ENCODE measurements at regions not wholly inside any gene's neighbourhood (a gene's known extent, or its start where the extent isn't known, plus 50 kb on each side); places are given as distances from the start of the nearest gene placed in this dataset.
"Not testable (repeated sequence)": the region's sequence is repeated elsewhere in the genome, so short reads cannot be mapped to it uniquely, and the experiment has no call there.

DNA sequence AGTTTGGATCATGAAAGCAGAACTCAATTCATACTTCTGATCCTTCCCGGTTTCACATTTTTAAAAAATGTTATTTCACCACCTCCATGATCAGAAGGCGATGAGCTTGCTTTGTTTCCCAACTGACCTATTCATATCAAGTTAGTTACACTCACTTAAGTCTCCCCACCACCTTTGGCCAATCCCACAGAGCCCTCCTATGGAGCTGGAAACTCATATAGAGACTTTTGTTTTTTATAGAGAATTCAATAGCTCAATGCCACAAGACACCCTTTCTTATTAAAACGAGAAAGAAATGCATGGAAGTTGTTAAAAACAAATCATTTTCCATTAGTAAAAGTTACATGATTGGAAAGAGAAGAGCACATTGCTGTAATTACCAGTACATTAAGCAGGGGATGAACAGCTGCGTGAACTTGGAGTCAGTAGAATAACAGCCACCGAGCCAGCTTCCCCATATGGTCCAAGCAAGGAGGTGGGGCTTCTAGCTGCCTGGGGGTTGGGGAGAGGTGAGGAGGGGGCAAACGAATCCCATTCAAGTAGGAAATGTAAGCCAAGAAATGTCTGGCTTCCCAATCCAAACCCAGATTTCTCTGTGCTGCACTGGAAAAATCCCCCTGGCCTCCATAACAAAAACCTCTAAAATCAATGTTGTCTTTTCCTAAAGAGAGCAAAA, 614.5 kb downstream of the IRS1 start:
- no peak for DNase-seq (ENCODE audit: low read depth in 4 of 4, low spot score in 2 of 4)

DNA sequence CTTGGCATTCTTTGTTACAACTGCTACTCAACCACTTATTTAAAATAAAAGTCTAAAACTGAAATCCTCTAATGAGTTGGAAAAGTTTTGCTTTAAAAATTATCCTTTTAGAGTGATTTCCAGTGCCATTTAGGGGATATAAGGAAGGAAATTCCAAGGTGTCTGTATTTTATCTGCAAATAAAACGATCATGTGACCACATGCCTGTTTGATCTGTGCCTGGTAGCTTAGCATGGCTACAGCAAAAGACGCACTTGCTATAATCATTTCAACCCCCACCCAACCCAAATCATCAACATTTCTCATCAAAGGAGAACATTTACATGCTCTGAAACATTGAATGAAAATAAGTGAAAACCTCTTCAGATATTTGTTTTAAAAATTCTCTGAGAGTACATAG, 615.1 kb downstream of the IRS1 start:
- DNase-seq (ENCODE audit: low read depth in 4 of 4, low spot score in 2 of 4), result no peak

DNA sequence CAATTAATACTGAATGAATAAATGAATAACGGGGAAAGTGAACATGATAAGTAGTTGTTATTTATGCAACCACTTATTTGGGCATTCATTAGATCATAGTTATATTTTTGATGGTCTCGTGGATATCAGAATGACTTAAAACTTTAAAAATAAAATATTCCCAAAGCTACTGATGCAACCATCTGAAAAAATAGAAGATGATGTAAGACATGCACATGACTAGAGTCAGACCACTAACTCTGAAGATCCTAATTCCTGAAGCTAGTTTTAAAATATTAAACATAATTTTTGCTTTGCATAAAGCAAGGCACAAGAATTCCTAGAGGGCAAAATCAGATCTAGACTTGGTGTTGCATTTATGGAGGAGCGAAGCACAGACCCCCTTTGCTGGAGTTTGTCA, 616.1 kb downstream of the IRS1 start:
- DNase-seq (ENCODE audit: low read depth in 4 of 4, low spot score in 2 of 4), result no peak

DNA sequence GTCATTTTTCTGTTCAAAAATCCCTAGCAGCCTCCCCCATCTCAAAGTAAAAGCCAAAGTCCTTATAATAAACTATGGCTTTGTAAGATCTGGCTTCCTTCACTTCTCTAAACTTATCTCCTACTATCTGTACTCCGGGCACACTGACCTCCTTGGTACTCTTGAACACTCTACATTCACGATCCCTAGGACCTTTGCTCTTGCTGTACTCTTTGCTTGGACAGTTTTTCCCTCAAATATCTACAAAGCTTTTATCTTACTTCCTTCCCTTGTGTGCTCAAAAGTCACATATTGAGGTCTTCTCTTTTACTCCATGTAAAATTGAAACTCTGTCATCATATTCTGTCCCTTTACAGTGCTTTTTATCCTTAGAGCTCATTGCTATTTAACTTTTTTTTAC, 616.6 kb downstream of the IRS1 start:
- DNase-seq (ENCODE audit: low read depth in 4 of 4, low spot score in 2 of 4), result no peak

DNA sequence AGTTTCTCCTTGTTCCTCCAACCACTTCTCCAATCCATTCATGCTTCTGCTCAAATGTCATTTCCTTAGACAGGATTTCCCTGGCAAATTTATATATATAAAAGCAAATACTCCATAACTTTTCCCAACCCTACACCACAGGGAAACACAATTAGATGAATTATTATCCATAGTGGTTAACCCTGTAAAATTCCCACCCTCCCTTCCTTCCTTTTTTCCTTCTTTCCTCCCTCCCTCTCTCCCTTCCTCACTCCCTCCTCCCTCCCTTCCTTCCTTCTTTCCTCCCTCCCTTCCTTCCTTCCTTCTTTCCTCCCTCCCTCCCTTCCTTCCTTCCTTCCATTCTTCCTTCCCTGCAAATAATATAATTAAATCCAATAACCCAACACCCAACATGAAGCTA, 617.7 kb downstream of the IRS1 start:
- no peak for DNase-seq (ENCODE audit: low read depth in 4 of 4, low spot score in 2 of 4)

DNA sequence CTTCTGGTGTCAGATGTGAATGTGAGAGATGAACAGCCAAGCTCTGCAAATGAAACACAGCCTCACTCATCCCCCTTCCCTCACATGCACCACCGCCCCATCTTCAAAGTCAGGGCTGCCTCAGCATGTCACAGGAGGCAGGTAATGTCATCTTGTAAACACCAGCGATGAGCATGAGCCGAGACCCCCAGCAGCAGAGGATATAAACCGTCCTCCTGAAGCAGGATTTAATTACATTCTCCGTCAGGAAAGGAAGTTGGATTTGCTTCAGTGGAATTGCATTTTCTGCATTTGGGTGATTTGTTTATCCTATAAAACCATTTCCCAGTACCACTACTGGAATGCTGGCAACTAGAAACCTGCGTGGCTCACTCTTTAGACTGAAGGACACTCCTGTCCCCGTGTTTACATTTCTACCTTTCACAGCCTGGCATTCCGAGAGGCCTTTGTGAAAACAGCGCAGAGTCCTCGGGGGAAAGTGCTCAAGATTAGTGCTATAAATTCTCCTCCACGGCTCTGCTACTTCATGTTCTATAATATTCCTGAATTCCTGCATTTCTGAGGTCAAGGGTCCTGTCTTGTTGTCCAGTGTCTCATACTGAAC, 619.2 kb downstream of the IRS1 start:
- DNase-seq (ENCODE audit: low read depth in 4 of 4, low spot score in 2 of 4), result no peak

DNA sequence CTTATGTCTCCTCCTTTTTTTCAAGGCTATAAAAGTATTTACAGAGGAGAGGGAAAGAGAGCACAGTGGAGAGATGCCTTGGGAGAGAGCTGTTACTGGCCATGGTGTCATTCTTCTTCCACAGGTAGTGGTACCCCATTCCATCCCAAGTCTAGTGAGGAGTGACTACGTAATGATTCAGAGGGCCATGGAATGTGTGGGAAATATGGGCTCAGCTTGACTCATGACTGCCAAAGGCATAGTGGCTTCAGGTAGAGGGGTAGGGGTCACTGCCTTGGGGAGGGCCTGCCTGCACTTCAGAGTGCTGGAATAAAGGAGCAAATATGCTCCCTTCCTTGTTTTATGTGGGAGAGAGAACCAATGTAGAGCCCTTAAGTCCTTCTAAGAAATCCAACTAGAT, 620.6 kb downstream of the IRS1 start:
- DNase-seq (ENCODE audit: low read depth in 4 of 4, low spot score in 2 of 4), result no peak

DNA sequence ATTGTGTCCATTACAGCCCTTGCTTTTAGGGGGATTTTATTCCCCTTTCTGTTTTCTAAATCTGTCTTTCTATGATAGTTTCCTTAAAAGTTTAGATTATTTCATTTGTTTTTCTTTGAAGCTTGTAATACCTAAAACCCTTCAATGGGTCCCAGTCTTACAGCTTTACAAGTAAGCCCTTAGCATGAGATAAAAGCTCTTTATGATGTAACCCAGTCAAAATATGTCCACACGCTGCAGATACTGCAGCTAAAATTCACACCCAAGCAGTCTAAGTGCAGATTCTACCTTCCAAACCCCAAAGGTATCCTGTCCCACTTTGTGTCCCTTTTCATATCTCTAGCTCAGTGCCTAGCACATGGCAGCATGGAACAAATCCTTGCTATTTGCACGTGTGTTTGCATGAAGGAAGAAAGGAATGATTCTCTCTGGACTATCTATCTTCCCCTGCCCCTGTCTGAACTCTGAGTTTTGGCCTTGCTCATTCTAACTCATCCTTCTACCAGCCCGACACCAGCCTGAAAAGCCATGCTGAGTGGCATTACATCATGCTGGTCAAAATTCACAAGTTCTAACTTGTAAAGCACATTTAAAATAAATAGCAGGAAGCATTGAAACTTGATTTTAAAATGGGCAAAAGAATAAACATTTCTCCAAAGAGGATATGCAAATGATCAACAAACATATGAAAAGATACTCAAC, 623.2 kb downstream of the IRS1 start:
- DNase-seq (ENCODE audit: low read depth in 4 of 4, low spot score in 2 of 4), result no peak

DNA sequence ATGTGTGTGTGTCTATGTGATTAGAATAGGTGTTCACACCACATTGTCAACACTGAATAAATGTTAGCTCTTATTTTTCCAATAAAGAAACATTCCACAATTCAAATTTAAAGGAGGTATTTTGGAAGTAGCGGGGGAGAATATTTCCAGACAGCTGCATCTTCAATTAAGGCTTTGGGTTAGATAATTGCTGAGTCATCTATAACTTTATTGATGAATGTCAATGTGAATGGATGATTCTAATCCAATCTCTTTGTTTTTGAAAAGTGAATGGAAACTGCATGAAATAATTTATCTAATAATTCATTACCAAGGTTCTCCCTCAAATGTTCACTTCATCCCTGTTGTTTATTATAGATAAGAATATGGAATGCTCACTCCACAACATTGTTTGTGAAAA, 625.2 kb downstream of the IRS1 start:
- DNase-seq (ENCODE audit: low read depth in 4 of 4, low spot score in 2 of 4), result no peak

DNA sequence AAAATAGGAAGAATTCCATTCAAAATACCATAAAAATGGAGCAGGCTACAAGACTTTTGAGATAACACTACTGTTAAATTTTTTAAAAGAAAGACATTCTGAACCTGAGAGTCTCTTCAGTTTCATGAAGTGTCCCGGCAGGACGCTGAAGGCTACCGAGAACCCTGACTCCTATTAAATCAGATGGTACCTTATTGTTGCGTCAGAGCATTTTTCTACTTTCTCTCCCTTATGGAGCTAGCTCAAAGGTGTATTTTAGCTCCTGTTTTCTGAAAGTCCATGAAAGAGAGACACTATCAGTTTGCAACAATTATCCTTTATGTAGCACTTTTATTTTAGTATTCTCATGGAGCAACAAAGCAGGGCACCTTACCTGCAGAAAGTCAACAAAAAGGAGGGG, 626.7 kb downstream of the IRS1 start:
- no peak for DNase-seq (ENCODE audit: low read depth in 4 of 4, low spot score in 2 of 4)

DNA sequence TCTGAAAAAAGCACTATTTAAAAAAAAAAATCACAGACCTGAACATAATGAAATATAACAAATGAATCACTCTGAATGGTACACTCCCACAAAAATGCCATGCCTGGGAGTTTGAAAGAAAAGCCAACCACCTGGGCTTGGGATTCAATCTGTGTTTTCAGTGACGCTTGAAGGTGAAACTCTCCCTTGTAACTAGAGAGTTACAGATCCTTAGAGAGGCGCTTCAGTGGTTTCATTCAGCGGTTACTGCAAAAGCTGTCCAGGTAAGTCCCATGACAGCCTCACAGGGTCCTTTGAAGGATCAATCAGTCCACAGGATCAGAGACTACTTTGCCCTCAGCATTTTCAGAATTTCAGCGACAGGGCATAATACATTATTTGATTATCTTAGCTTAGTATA, 627.3 kb downstream of the IRS1 start:
- DNase-seq (ENCODE audit: low read depth in 4 of 4, low spot score in 2 of 4), result no peak

DNA sequence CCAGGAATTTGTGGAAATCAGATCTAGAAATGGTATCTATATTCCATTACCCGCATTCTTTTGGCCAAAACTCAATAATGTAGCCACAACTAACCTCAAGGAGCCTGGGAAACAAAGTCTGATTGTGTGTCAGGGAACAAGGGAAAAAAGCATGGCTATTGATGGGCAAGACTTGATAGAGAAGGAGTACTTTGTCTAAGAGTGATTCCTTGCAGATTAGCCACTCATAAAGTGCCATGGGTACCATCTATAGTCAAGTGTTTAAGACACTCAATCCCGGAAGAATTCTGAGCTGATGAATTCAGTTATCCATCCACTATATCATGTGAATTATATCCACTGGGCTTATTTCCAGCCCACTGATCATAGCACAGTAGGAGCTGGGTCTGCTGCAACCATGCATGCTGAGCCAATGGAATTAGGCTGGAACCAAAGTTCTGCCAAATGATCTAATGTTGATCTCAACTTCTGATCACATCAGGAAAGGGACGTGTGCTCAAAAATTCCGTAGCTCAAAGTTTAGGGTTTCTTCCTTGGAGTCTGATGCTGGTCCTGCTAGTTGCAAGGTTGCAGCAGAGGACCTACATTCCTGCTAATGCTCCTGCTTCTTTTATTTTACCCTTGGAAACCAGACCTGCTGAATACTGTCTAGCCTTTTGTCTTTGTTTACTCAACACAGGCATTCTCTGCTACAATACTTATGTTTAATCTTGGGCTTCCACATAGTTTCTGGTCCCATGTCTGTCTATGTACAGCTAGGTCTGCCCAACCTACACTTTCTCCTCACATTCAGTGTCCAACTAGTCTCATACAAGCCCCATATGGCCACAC, 629.7 kb downstream of the IRS1 start:
- DNase-seq (ENCODE audit: low read depth in 4 of 4, low spot score in 2 of 4), result no peak

DNA sequence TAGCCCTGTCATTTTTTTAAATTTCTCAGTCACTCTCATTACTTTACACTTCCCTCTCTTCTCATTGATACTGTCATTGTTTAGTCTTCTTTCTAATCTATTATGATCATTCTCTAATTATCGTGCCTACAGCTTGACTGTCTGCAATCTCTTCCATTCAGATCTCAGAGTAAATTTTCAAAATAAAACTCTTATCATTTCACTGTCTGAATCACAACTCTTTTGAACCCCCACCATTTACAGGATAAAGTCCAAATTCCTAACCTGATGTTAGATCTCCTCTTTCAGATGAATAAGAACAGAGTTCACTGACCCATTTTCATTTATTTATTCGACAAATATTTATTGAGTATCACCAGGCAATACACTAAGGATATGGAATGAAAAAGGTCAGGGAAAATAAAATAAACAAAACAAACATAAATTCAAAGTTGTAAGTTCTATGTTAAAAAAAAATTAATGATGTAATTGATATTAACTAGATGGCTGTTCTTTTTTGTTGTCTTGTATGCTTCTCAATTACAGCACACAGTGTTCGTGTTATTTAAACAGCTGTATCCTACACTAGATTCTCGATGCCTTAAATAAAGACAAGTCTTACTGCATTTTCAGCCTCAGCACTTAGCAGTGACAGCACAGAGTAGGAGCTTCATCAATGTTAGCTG, 631.0 kb downstream of the IRS1 start:
- no peak for DNase-seq (ENCODE audit: low read depth in 4 of 4, low spot score in 2 of 4)

DNA sequence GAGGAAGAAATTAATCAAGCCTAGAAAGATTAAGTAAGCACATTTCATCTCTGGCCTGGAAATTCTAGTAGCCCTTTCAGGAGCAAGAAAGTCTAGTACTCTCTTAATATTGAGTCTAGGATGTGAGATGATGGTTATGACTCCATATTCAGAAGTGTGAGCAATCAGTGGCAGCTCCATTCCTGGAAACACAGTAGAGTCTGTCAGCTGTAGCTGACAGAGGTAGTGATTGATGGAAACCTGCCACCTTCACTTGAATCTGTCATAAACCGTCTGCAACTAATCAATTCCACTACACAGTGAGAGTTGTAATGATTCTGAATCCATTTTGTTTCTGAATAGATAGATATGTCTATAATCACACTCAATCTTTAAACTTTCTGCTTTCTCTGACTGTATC, 635.1 kb downstream of the IRS1 start:
- DNase-seq (ENCODE audit: low read depth in 4 of 4, low spot score in 2 of 4), result no peak

DNA sequence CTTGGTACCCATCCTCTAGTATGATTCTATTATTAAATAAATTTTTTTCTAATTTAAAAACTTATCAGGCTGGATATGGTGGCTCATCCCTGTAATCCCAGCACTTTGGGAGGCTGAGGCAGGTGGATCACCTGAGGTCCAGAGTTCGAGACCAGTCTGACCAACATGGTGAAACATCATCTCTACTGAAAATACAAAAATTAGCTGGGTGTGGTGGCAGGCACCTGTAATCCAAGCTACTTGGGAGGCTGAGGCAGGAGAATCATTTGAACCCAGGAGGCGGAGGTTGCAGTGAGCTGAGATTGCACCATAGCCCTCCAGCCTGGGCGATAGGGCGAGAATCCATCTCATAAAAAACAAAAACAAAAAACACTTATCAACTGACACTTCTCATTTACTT, 639.0 kb downstream of the IRS1 start:
- DNase-seq (ENCODE audit: low read depth in 4 of 4, low spot score in 2 of 4), result not testable (repeated sequence)

DNA sequence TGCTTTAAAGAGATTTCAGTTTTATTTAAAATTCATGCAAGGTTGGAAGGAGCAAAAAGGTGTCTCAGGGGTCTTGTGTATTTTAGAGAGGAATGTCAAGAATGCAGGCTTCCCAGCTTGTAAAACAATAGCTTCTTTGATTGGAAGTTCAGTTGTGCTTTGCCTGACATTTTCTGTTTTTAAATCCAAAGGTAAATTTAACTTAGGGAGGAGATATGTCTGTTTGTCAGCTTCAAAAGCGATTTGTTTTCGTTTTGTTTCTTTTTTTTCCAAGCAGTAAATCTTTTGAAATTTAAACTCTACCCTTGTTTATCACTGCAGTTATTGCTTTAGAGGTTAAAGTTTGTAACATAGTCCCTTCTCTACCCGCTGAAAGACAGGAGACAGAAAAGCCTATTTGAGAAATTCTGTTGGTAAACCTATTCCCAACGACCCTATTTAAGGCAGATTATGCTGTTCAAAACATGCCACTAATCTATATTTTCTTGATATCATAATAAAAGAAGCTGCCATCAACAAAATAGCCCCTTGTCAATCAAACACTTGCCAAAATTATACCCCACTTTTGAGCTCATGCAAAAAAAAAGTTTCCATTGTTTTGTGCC, 639.6 kb downstream of the IRS1 start:
- DNase-seq (ENCODE audit: low read depth in 4 of 4, low spot score in 2 of 4), result no peak

DNA sequence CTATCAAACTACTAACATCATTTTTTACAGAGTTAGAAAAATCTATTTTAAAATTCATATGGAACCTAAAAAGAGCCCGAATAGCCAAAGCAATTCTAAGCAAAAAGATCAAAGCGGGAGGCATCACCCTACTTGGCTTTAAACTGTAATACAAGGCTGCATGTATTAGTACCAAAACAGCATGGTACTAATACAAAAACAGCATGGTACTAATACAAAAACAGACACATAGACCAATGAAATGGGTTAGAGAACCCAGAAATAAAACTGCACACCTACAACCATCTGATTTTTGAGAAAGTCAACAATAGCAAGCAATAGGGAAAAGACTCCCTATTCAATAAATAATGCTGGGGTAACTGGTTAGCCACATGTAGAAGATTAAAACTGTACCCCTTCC, 640.7 kb downstream of the IRS1 start:
- DNase-seq (ENCODE audit: low read depth in 4 of 4, low spot score in 2 of 4), result no peak

DNA sequence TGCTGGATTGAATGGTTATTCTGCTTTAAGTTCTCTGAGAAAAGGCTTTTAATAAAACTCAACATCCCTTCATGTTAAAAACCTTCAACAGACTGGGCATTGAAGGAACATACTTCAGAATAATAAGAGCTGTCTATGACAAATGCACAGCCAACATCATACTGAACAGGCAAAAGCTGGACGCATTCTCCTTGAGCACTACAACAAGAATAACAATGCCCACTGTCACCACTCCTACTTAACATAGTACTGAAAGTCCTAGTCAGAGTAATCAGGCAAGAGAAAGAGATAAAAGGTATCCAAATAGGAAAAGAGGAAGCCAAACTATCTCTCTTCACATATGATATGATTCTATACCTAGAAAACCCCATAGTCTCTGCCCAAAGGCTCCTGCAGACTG, 641.4 kb downstream of the IRS1 start:
- no peak for DNase-seq (ENCODE audit: low read depth in 4 of 4, low spot score in 2 of 4)

DNA sequence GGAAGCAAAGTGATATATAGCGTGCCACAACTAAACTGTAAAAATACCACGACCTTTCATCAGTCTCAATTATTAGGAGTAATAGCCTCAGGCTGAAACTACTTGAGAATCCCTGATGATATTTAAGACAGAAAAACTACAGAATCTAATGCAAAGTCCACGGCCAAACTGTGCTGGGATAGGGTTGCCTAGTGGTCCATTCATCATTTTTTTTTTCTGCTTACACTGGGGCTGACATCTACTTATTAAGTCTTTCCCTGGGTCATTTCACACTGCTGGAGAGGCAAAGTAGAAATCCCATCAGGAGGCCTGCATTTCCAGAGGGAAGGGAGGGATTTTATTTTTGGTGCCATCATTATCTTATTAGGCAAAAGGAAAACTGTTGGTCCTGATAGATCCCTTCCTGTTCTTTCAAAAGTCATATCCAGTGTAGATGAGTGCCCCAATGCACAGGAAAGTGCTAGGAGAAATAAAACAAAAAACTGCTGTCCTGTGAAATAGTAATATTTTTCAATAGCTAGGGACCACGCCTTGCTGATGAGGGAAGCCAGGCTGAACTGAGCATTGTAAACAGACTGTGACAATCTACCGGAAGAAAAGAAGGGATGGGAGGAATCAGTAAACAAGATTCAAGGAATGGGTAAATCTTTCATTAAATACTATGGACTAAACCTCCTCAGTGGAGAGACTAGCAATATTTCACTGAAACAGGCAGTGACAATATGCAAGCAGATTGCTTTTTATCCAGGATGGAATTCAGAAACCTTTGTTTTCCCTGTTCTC, 644.3 kb downstream of the IRS1 start:
- no peak for DNase-seq (ENCODE audit: low read depth in 4 of 4, low spot score in 2 of 4)

DNA sequence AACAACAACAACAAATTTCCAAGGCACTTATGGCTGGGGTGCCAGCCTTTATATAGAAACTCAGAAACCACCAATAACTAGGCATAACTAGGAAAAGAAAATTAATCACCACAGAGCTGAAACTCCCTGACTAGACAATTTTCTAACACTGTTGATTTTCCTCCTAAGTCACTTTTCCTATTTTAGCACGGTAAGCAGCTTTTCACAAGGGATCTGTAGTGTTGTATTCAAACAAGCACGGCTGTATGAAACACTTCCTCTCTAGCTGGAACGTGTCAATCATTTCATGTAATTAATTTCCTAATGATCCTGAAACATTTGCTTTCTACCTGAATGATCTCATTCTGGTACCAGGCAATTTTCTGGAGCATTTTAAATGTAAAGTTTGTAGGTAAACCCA, 645.0 kb downstream of the IRS1 start:
- DNase-seq (ENCODE audit: low read depth in 4 of 4, low spot score in 2 of 4), result no peak

Data from left renal cortex interstitium (tissue), 4 donors.